ENCODE measurements at regions not wholly inside any gene's neighbourhood (a gene's known extent, or its start where the extent isn't known, plus 50 kb on each side); places are given as distances from the start of the nearest gene placed in this dataset.

GRCh38 chr11:27194976-27195375 is 154.4 kb downstream of the BBOX1 start:
- H3K4me3 ChIP-seq (ENCODE audit: low read length) = no peak overlapping the region
- Mint-ChIP-seq H3K27ac (no peak overlapping the region), H3K36me3 (no peaks in the 10 kb centered on the region), H3K4me3 (no peak overlapping the region), H3K9me3 (no peaks in the 10 kb centered on the region), H3K27me3 (peaks cover 8 to 22% (median 14%) of the 10 kb centered on the region in 5 donors), H3K4me1 (no peaks in the 10 kb centered on the region)
- no peaks in the 10 kb centered on the region for H3K9me3 ChIP-seq (ENCODE audit: control insufficient read depth in 2 of 3, low read length in 3 of 3)
- no peaks in the 10 kb centered on the region for H3K36me3 ChIP-seq (ENCODE audit: control insufficient read depth in 2 of 3, insufficient read depth in 3 of 3, low read length in 3 of 3)
- H3K4me1 ChIP-seq (ENCODE audit: control insufficient read depth in 2 of 2, insufficient read depth in 2 of 2, low read length in 2 of 2) = no peaks in the 10 kb centered on the region
- ChIA-PET POLR2A (no interaction called here), CTCF (interaction anchor here (0.6 kb wide), 1 partner anchor 9 kb away, joined by 3 read pairs; no protein-coding TSS in a partner anchor)
- no peaks in the 10 kb centered on the region for H3K27me3 ChIP-seq (ENCODE audit: control insufficient read depth in 2 of 2, insufficient read depth in 2 of 2, low read length in 2 of 2)
- intact Hi-C loops (cut with micrococcal nuclease) = no loop called here
- H3K27ac ChIP-seq (ENCODE audit: low read depth, low read length) = no peak overlapping the region
- ATAC-seq (no peak), DNase-seq (no peak)

GRCh38 chr11:27193434-27194225 is 153.0 kb downstream of the BBOX1 start:
- H3K4me1 Mint-ChIP-seq = no peaks in the 10 kb centered on the region
- no peaks in the 10 kb centered on the region for H3K9me3 ChIP-seq (ENCODE audit: control insufficient read depth in 2 of 3, low read length in 3 of 3)
- ChIA-PET POLR2A (no interaction called here), CTCF (no interaction called here)
- intact Hi-C loops (cut with micrococcal nuclease) = no loop called here
- no peak overlapping the region for H3K27ac Mint-ChIP-seq
- H3K4me3 Mint-ChIP-seq = no peak overlapping the region
- no peaks in the 10 kb centered on the region for H3K4me1 ChIP-seq (ENCODE audit: control insufficient read depth in 2 of 2, insufficient read depth in 2 of 2, low read length in 2 of 2)
- H3K27ac ChIP-seq (ENCODE audit: low read depth, low read length) = no peak overlapping the region
- no peaks in the 10 kb centered on the region for H3K9me3 Mint-ChIP-seq
- H3K4me3 ChIP-seq (ENCODE audit: low read length) = no peak overlapping the region
- H3K27me3 Mint-ChIP-seq = peaks cover 10 to 34% (median 19%) of the 10 kb centered on the region in 5 donors
- no peaks in the 10 kb centered on the region for H3K36me3 ChIP-seq (ENCODE audit: control insufficient read depth in 2 of 3, insufficient read depth in 3 of 3, low read length in 3 of 3)
- DNase-seq (no peak), ATAC-seq (no peak)
- H3K27me3 ChIP-seq (ENCODE audit: control insufficient read depth in 2 of 2, insufficient read depth in 2 of 2, low read length in 2 of 2) = no peaks in the 10 kb centered on the region
- no peaks in the 10 kb centered on the region for H3K36me3 Mint-ChIP-seq

GRCh38 chr11:27192184-27192583 is 151.6 kb downstream of the BBOX1 start:
- Mint-ChIP-seq H3K4me1 (no peaks in the 10 kb centered on the region), H3K27me3 (peaks cover 7 to 44% (median 30%) of the 10 kb centered on the region in 5 donors), H3K27ac (no peak overlapping the region), H3K9me3 (no peaks in the 10 kb centered on the region), H3K36me3 (no peaks in the 10 kb centered on the region), H3K4me3 (no peak overlapping the region)
- no peaks in the 10 kb centered on the region for H3K36me3 ChIP-seq (ENCODE audit: control insufficient read depth in 2 of 3, insufficient read depth in 3 of 3, low read length in 3 of 3)
- no peaks in the 10 kb centered on the region for H3K27me3 ChIP-seq (ENCODE audit: control insufficient read depth in 2 of 2, insufficient read depth in 2 of 2, low read length in 2 of 2)
- H3K4me3 ChIP-seq (ENCODE audit: low read length) = no peak overlapping the region
- DNase-seq (no peak), ATAC-seq (no peak)
- intact Hi-C loops (cut with micrococcal nuclease) = no loop called here
- H3K4me1 ChIP-seq (ENCODE audit: control insufficient read depth in 2 of 2, insufficient read depth in 2 of 2, low read length in 2 of 2) = no peaks in the 10 kb centered on the region
- H3K9me3 ChIP-seq (ENCODE audit: control insufficient read depth in 2 of 3, low read length in 3 of 3) = no peaks in the 10 kb centered on the region
- H3K27ac ChIP-seq (ENCODE audit: low read depth, low read length) = no peak overlapping the region
- CTCF ChIA-PET = no interaction called here
- POLR2A ChIA-PET = no interaction called here

GRCh38 chr11:27191639-27192038 is 151.0 kb downstream of the BBOX1 start:
- intact Hi-C loops (cut with micrococcal nuclease) = no loop called here
- H3K4me1 ChIP-seq (ENCODE audit: control insufficient read depth in 2 of 2, insufficient read depth in 2 of 2, low read length in 2 of 2) = no peaks in the 10 kb centered on the region
- no peaks in the 10 kb centered on the region for H3K9me3 ChIP-seq (ENCODE audit: control insufficient read depth in 2 of 3, low read length in 3 of 3)
- no peaks in the 10 kb centered on the region for H3K36me3 Mint-ChIP-seq
- CTCF ChIA-PET = no interaction called here
- H3K4me3 Mint-ChIP-seq = no peak overlapping the region
- H3K4me3 ChIP-seq (ENCODE audit: low read length) = no peak overlapping the region
- H3K4me1 Mint-ChIP-seq = no peaks in the 10 kb centered on the region
- POLR2A ChIA-PET = no interaction called here
- no peak overlapping the region for H3K27ac Mint-ChIP-seq
- ATAC-seq (no peak), DNase-seq (no peak)
- no peaks in the 10 kb centered on the region for H3K9me3 Mint-ChIP-seq
- peaks cover 7 to 44% (median 30%) of the 10 kb centered on the region in 5 donors for H3K27me3 Mint-ChIP-seq
- H3K27me3 ChIP-seq (ENCODE audit: control insufficient read depth in 2 of 2, insufficient read depth in 2 of 2, low read length in 2 of 2) = no peaks in the 10 kb centered on the region
- no peak overlapping the region for H3K27ac ChIP-seq (ENCODE audit: low read depth, low read length)
- no peaks in the 10 kb centered on the region for H3K36me3 ChIP-seq (ENCODE audit: control insufficient read depth in 2 of 3, insufficient read depth in 3 of 3, low read length in 3 of 3)

- DNase-seq (no peak), ATAC-seq (no peak)
- no peaks in the 10 kb centered on the region for H3K4me1 ChIP-seq (ENCODE audit: control insufficient read depth in 2 of 2, insufficient read depth in 2 of 2, low read length in 2 of 2)
- no peak overlapping the region for H3K4me3 ChIP-seq (ENCODE audit: low read length)
- Mint-ChIP-seq H3K4me3 (no peak overlapping the region), H3K27ac (no peak overlapping the region), H3K4me1 (no peaks in the 10 kb centered on the region), H3K27me3 (peaks cover 3 to 36% (median 25%) of the 10 kb centered on the region in 5 donors), H3K36me3 (no peaks in the 10 kb centered on the region), H3K9me3 (no peaks in the 10 kb centered on the region)
- no peaks in the 10 kb centered on the region for H3K36me3 ChIP-seq (ENCODE audit: control insufficient read depth in 2 of 3, insufficient read depth in 3 of 3, low read length in 3 of 3)
- no peaks in the 10 kb centered on the region for H3K27me3 ChIP-seq (ENCODE audit: control insufficient read depth in 2 of 2, insufficient read depth in 2 of 2, low read length in 2 of 2)
- no peak overlapping the region for H3K27ac ChIP-seq (ENCODE audit: low read depth, low read length)
- ChIA-PET CTCF (interaction anchor here (0.8 kb wide), 1 partner anchor 297 kb away, joined by 3 read pairs; no protein-coding TSS in a partner anchor), POLR2A (no interaction called here)
- intact Hi-C loops (cut with micrococcal nuclease) = no loop called here
- H3K9me3 ChIP-seq (ENCODE audit: control insufficient read depth in 2 of 3, low read length in 3 of 3) = no peaks in the 10 kb centered on the region
Observed at GRCh38 chr11:27188696-27189095, 148.1 kb downstream of the BBOX1 start.

- H3K4me1 ChIP-seq (ENCODE audit: control insufficient read depth in 2 of 2, insufficient read depth in 2 of 2, low read length in 2 of 2) = no peaks in the 10 kb centered on the region
- no peaks in the 10 kb centered on the region for H3K4me1 Mint-ChIP-seq
- no peak overlapping the region for H3K4me3 ChIP-seq (ENCODE audit: low read length)
- POLR2A ChIA-PET = no interaction called here
- ATAC-seq (no peak), DNase-seq (no peak)
- no peak overlapping the region for H3K4me3 Mint-ChIP-seq
- no peak overlapping the region for H3K27ac Mint-ChIP-seq
- no peak overlapping the region for H3K27ac ChIP-seq (ENCODE audit: low read depth, low read length)
- H3K27me3 ChIP-seq (ENCODE audit: control insufficient read depth in 2 of 2, insufficient read depth in 2 of 2, low read length in 2 of 2) = no peaks in the 10 kb centered on the region
- intact Hi-C loops (cut with micrococcal nuclease) = no loop called here
- no peaks in the 10 kb centered on the region for H3K36me3 Mint-ChIP-seq
- no peaks in the 10 kb centered on the region for H3K9me3 Mint-ChIP-seq
- peaks cover 3 to 33% (median 25%) of the 10 kb centered on the region in 5 donors for H3K27me3 Mint-ChIP-seq
- CTCF ChIA-PET = interaction anchor here (6.0 kb wide), 1 partner anchor 297 kb away, joined by 66 read pairs; no protein-coding TSS in a partner anchor
- no peaks in the 10 kb centered on the region for H3K36me3 ChIP-seq (ENCODE audit: control insufficient read depth in 2 of 3, insufficient read depth in 3 of 3, low read length in 3 of 3)
- no peaks in the 10 kb centered on the region for H3K9me3 ChIP-seq (ENCODE audit: control insufficient read depth in 2 of 3, low read length in 3 of 3)
Observed at GRCh38 chr11:27187848-27188621, 147.4 kb downstream of the BBOX1 start.
